WTC11 (cell line): ENCODE measurements at regions not wholly inside any gene's neighbourhood (a gene's known extent, or its start where the extent isn't known, plus 50 kb on each side); places are given as distances from the start of the nearest gene placed in this dataset.

Experiments used
- NR2C2 ChIP-seq: sonication (generic); formaldehyde crosslinking; IDR thresholded peaks from 2 replicates; pipeline ENCODE4 v1.8.0; 2022; ENCODE audit warnings: mild to moderate bottlenecking, missing genetic modification reagents
- TF ChIP-seq, protein P1 (sequence below): sonication (generic); formaldehyde crosslinking; IDR thresholded peaks from 2 replicates; pipeline ENCODE4 v1.8.1; 2023; ENCODE audit warnings: mild to moderate bottlenecking, missing genetic modification reagents, moderate library complexity
- TF ChIP-seq, protein P2 (sequence below): fragments of 200-600 bp; IDR thresholded peaks from 2 replicates; pipeline ENCODE4 v1.8.0; 2022; ENCODE audit warnings: antibody characterized with exemption

DNA sequence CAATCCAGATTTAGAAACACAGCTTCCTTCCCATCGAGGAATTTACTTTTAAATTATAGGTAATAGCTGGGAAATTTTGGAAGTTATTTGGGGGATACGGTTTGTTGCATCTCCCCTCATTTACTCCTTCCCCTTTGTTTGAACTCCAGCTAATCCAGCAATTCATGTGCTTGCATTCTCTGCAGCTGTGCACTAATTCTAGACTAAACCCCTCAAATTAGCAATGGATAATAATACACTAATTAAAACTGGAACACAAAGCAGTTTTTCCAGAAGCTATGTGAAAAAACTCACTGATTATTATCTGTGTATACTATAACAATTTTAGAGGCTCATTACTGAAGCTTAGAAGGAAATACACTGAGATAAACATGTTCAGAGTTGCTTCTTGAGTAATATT is 751.2 kb upstream of the ZNF608 start:
- TF ChIP-seq, protein P1, sequence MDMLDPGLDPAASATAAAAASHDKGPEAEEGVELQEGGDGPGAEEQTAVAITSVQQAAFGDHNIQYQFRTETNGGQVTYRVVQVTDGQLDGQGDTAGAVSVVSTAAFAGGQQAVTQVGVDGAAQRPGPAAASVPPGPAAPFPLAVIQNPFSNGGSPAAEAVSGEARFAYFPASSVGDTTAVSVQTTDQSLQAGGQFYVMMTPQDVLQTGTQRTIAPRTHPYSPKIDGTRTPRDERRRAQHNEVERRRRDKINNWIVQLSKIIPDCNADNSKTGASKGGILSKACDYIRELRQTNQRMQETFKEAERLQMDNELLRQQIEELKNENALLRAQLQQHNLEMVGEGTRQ (CRISPR knock-in tag), result no peak
- TF ChIP-seq NR2C2, result no peak
- TF ChIP-seq, protein P2, sequence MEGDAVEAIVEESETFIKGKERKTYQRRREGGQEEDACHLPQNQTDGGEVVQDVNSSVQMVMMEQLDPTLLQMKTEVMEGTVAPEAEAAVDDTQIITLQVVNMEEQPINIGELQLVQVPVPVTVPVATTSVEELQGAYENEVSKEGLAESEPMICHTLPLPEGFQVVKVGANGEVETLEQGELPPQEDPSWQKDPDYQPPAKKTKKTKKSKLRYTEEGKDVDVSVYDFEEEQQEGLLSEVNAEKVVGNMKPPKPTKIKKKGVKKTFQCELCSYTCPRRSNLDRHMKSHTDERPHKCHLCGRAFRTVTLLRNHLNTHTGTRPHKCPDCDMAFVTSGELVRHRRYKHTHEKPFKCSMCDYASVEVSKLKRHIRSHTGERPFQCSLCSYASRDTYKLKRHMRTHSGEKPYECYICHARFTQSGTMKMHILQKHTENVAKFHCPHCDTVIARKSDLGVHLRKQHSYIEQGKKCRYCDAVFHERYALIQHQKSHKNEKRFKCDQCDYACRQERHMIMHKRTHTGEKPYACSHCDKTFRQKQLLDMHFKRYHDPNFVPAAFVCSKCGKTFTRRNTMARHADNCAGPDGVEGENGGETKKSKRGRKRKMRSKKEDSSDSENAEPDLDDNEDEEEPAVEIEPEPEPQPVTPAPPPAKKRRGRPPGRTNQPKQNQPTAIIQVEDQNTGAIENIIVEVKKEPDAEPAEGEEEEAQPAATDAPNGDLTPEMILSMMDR, result no peak
